ENCODE measurements at regions not wholly inside any gene's neighbourhood (a gene's known extent, or its start where the extent isn't known, plus 50 kb on each side); places are given as distances from the start of the nearest gene placed in this dataset.

GRCh38 chr11:45063669-45064068 lies 82.8 kb upstream of the PRDM11 start:
- no peak for DNase-seq

GRCh38 chr11:45067966-45068365 lies 78.5 kb upstream of the PRDM11 start:
- no peak for DNase-seq

DNA sequence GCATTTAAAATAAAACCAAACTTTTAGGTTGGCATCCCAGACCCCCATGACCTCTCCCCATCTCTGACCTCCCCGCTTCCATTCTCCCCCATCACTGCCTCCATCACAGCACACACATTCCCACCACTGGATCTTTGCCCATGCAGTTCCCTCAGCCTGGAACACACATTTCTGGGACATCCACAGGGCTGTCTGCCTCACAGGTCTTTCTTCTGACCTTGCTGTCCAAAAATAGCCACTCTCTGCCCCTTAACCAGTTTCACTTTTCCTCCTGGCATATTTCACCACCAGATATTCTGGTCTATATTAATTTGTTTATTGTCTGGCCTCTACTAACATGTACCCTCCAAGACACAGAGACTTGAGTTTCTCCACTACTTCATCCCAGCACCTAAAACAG lies 75.2 kb upstream of the PRDM11 start:
- DNase-seq, result no peak

GRCh38 chr11:45073685-45074141 lies 72.7 kb upstream of the PRDM11 start:
- no peak for DNase-seq

DNA sequence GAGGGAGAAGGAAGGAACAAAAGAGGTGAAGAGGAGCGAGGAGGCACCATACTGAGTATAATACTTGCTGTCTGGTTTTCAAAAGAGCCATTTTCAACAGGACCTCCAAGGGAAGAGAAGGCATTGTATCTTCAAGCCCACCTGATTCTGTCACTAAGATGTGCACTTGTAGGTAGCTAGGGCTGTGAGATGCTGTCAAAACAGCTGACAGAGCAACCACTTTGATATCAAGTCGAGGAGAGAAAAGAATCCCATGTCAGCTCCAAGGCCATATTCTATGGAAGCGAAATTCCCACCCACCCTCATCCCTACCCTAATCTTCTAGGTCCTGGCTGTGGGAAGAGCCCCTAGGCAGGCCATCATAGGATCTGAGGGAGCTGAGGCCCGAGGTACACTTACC lies 70.9 kb upstream of the PRDM11 start:
- no peak for DNase-seq

DNA sequence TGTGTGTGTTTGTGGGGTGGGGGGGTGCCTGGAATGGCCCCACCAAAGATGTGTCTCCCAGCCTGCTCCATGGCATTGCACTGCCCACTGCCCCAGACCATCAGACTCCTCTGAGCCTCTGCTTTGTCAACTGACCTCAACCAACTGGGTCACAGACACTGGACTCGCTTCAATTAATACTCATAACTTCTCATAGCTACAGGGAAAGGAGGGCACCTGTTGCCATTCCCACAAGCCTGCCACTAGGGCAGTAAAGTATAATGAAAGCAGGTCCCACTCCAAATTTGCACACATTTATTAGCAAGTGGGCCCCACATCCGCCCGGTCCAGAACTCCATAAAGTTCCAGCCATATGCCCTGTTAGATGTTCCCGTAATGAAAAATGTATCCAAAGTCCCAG lies 70.5 kb upstream of the PRDM11 start:
- DNase-seq, result no peak

GRCh38 chr11:45076761-45077160 lies 69.7 kb upstream of the PRDM11 start:
- DNase-seq, result no peak

DNA sequence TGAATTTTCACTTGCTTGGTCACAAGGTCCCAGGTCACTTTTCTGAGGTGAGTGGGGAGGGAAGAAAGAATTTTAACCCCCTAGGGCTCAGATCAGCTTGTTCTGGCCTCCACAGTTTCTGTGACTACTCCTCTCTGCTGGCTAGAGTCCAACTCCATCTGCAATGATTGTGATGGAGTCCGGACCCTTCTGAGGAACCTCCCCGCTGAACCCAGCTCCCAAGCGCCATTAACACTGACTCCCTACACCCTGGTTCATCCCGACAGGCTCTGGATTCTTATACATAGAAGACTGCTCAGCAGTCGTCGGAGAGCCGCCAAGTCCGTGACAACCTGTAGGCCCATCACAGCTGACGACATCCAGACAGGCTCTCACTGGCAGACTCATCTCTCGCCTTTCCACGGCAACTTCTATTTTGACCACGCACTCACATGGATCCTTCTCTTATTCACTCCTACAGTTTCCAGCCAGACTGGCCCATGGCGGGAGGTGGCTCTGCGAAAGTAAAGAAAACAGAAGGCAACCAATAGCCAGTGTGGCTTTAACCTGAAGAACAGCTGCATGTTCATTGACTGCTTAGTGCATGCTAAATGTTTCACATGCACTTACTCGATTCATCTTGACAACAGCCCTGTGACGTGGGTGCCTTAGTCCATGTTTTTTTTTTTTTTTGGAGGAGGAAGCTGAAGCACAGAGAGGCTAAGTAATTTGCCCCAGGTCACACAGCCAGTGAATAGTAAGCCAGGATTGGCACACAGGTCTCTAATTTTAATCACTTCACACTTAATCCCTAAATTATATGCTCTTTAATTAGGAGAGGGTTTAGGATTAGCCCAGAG lies 68.0 kb upstream of the PRDM11 start:
- no peak for DNase-seq

GRCh38 chr11:45079075-45079444 lies 67.4 kb upstream of the PRDM11 start:
- DNase-seq, result no peak

DNA sequence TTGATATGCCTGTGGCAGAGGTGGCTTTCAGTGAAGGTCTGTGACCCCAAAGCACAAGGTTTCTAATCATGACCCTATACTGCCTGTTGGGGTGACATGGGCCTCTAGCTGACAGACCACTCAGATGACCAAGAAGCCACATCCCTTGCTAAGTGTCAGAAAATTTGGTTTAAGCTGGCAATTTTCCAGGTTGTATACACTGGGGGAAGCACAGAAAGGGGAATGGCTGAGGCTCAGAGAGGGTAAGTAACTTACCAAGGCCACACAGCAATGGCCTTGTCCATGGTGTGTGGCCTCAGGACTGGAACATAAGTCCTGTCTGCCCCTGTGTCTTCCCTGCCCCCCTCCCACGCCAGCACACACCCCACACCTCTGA lies 66.9 kb upstream of the PRDM11 start:
- no peak for DNase-seq

DNA sequence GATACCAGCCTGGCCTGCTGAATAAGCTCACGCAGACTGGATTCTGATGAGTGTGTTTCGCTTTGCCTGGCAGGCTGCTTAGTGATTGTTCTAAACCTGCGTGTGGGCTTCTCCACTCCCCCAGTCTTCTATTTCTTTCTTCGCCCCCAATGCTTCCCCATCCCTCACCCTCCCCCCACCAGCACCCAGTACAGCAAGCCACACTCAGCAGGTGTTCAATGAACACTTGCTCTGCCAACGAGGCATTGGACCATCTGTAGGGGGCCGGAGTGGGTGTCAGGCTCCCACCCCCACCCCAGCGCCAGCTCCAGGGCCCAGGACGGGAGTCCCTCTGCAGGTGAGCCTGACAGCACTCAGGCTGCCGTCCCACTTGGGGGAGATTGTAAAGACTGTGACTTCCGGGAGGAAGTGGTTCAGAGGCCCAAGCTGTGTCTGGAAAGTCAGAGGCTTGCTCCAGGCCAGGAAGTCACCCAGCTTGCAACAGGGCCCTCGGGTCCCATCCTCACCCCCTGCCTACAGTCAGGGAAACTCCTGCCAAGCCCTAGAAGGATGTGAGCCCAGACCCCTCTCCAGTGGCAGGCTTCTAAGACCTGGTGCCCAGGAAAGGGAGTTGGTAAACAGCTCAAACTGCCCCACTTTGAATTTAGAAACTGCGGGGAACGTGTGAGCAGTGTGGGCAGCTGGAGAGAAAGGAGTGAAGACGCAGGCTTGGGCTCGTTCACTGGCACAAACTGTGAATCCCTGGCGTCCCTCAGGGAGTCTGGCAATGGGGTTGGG lies 66.3 kb upstream of the PRDM11 start:
- DNase-seq, result no peak

GRCh38 chr11:45082744-45083543 lies 63.5 kb upstream of the PRDM11 start:
- no peak for DNase-seq

DNA sequence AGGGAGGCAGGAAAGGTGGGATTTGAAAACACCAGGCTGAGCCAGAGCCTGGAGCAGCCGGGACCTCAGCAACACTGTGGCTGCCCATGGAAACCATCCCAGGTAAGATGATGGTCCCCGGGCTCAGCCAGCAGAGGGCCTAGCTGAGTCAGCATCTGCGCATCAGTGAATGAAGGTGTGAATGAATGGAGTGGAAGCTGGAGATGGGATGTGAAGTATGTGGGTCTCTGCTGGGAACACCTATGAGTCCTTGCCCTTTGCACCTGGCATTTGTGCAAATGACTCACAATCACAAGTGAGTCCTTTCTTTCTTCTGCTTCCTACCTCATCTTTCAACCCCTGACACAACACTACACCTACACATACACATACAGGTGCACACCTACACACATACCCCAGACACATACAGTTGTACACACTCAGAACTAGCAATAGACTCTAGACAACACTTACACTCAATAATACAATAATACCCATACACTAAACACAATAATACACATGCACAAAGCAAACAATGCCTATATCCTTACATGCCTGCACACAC lies 62.8 kb upstream of the PRDM11 start:
- DNase-seq, result no peak

- no peak for DNase-seq
Observed at GRCh38 chr11:45085646-45086501, 60.6 kb upstream of the PRDM11 start.

DNA sequence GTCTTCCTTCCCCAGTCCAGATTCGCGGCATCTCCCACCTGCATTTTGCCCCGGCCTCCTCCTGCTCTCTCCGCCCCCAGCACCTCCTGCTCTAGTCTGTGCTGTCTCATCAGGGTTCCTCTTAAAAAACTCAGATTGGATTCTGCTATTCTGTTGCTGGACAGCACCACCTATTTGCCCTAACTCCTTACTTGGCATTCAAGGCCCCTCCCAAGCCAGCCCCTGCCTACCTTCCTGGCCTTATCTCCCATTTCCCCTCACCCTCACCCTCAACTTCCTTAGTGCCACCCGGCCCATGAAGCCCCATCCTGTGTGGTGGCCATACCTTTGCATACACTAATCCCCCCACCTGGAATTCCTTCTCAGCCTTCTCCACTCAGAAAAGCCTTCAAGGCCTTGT lies 59.9 kb upstream of the PRDM11 start:
- DNase-seq, result no peak

DNA sequence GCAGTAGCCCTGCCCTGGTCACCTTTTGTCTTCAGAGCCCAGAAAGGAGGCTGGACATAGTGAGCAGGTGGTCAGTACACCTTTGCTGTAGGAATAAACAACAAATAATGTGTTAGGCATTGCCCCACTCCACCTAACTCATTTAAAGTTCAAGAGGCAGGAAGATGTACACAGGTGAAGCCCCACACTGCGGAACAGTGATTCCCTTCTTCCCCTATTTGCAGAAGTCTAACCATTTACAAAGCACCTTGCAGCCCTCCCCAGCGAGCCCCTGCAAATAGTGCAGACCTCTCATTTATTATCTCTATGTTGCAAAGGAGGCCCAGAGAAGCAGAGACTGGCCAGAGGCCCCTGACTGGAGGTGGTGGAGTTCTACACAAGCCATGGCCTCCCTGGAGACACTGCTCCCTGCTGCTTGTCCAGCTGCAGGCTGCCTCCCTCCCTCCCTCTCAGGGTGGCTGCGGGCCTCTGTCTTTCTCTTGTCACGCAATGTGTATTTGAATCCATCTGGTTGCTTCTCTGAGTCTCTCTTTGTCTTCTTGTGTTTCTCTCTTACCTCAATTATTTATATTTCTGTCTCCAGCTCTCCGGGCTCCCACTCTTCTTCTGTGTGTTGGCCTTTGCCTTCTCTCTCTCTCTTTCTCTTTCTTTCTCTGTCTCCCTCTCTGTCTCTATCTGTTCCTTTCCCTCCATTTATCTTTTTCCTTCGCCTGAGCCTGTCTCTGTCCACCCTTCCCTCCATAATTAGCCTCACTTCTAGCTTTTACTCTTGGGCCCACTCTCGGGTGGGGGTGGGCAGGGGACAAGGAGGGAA lies 59.1 kb upstream of the PRDM11 start:
- no peak for DNase-seq

DNA sequence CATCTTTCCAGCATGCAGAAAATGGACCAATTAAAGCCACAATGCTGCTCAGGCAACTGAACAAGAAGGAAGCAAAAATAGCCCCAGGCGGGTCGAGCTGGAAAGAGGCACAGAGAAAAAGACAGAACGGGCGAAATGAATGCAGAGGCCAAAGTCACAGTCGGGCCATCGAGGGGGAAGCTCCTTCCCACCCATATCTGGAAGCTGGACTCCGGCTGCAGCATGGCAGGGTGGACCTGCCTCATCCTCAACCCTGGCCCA lies 58.6 kb upstream of the PRDM11 start:
- DNase-seq, result no peak

- DNase-seq, result no peak
Observed at GRCh38 chr11:45089251-45089650, 57.2 kb upstream of the PRDM11 start.

- no peak for DNase-seq
Observed at GRCh38 chr11:45089676-45090499, 56.6 kb upstream of the PRDM11 start.

GRCh38 chr11:45090607-45091006 lies 55.8 kb upstream of the PRDM11 start:
- DNase-seq, result no peak

Data from left kidney (tissue), 1 donor.